ENCODE measurements at regions not wholly inside any gene's neighbourhood (a gene's known extent, or its start where the extent isn't known, plus 50 kb on each side); places are given as distances from the start of the nearest gene placed in this dataset.
"Not testable (repeated sequence)": the region's sequence is repeated elsewhere in the genome, so short reads cannot be mapped to it uniquely, and the experiment has no call there.

- DNase-seq (ENCODE audit: low read depth in 2 of 2), result not testable (repeated sequence)
These were observed 443.5 kb downstream of the ARL4A start for GRCh38 chr7:13130906-13131305.

- DNase-seq (ENCODE audit: low read depth in 2 of 2), result no peak
These were observed 444.9 kb downstream of the ARL4A start for GRCh38 chr7:13132314-13132713.

GRCh38 chr7:13136345-13136744, 448.9 kb downstream of the ARL4A start:
- DNase-seq (ENCODE audit: low read depth in 2 of 2), result not testable (repeated sequence)

- DNase-seq (ENCODE audit: low read depth in 2 of 2), result no peak
These were observed 452.0 kb downstream of the ARL4A start for GRCh38 chr7:13139436-13139835.

GRCh38 chr7:13144673-13145072, 457.2 kb downstream of the ARL4A start:
- DNase-seq (ENCODE audit: low read depth in 2 of 2), result no peak

- DNase-seq (ENCODE audit: low read depth in 2 of 2), result no peak
These were observed 461.1 kb downstream of the ARL4A start for GRCh38 chr7:13148548-13148947.

- no peak for DNase-seq (ENCODE audit: low read depth in 2 of 2)
These were observed 464.5 kb downstream of the ARL4A start for GRCh38 chr7:13151978-13152377.

GRCh38 chr7:13152755-13153154, 465.3 kb downstream of the ARL4A start:
- DNase-seq (ENCODE audit: low read depth in 2 of 2), result no peak

GRCh38 chr7:13153266-13153665, 465.8 kb downstream of the ARL4A start:
- no peak for DNase-seq (ENCODE audit: low read depth in 2 of 2)

- DNase-seq (ENCODE audit: low read depth in 2 of 2), result no peak
These were observed 466.3 kb downstream of the ARL4A start for GRCh38 chr7:13153742-13154141.

- no peak for DNase-seq (ENCODE audit: low read depth in 2 of 2)
These were observed 467.8 kb downstream of the ARL4A start for GRCh38 chr7:13155188-13155587.

GRCh38 chr7:13159003-13159402, 471.6 kb downstream of the ARL4A start:
- DNase-seq (ENCODE audit: low read depth in 2 of 2), result no peak

- DNase-seq (ENCODE audit: low read depth in 2 of 2), result no peak
These were observed 472.2 kb downstream of the ARL4A start for GRCh38 chr7:13159467-13160184.

- no peak for DNase-seq (ENCODE audit: low read depth in 2 of 2)
These were observed 473.7 kb downstream of the ARL4A start for GRCh38 chr7:13161125-13161524.

GRCh38 chr7:13165854-13166253, 478.4 kb downstream of the ARL4A start:
- DNase-seq (ENCODE audit: low read depth in 2 of 2), result peak in 1 of 2 donors; percentile 86

- DNase-seq (ENCODE audit: low read depth in 2 of 2), result no peak
These were observed 479.4 kb downstream of the ARL4A start for GRCh38 chr7:13166801-13167200.

GRCh38 chr7:13169356-13169755, 481.9 kb downstream of the ARL4A start:
- no peak for DNase-seq (ENCODE audit: low read depth in 2 of 2)

- DNase-seq (ENCODE audit: low read depth in 2 of 2), result no peak
These were observed 487.6 kb downstream of the ARL4A start for GRCh38 chr7:13174991-13175390.

GRCh38 chr7:13179011-13179582, 491.7 kb downstream of the ARL4A start:
- peak; percentile 16 to 75 for DNase-seq (ENCODE audit: low read depth in 2 of 2)

- DNase-seq (ENCODE audit: low read depth in 2 of 2), result no peak
These were observed 492.5 kb downstream of the ARL4A start for GRCh38 chr7:13179775-13180523.

GRCh38 chr7:13181216-13181615, 493.8 kb downstream of the ARL4A start:
- no peak for DNase-seq (ENCODE audit: low read depth in 2 of 2)

- DNase-seq (ENCODE audit: low read depth in 2 of 2), result no peak
These were observed 497.7 kb downstream of the ARL4A start for GRCh38 chr7:13185139-13185538.

All from lung microvascular endothelial cell (primary cell).